K562 (cell line): ENCODE measurements at regions not wholly inside any gene's neighbourhood (a gene's known extent, or its start where the extent isn't known, plus 50 kb on each side); places are given as distances from the start of the nearest gene placed in this dataset.
A peak's percentile ranks its signal among the peaks of the same experiment; 100 is the strongest.

ENCODE experiments used
- ATAC-seq: fragments of 200-7000 bp; cut with Tn5 transposase; 3 replicates; pipeline ENCODE4 v1.9.1; 2020; ENCODE audit warnings: moderate library complexity
- BruUV-seq: library from RNA; stranded (reverse); fragments of 400-500 nt; replicated peaks from 2 replicates; lab custom pipeline; 2021; lab: Mats Ljungman, UMichigan
- CTCF ChIA-PET: fragments of 300-600 bp; formaldehyde crosslinking; extraction: SDS; loops from one replicate; lab custom pipeline; 2021; ENCODE audit warnings: low intra/inter-chr PET ratio; lab: Yijun Ruan, JAX
- POLR2A ChIA-PET: fragments of 300-600, 350-650 bp; sonication (Branson Sonifier 250); formaldehyde crosslinking; extraction: SDS; loops from one replicate; lab custom pipeline; 2021; ENCODE audit warnings: antibody characterized with exemption, inconsistent platforms; lab: Yijun Ruan, JAX
- DNase-seq, 4 experiments: peaks; one replicate each; pipeline versions ENCODE4 v3.0.0 to v3.0.0-alpha.2; 2011 to 2018; ENCODE audit warnings: low spot score in 3 of 4, mixed read lengths in 3 of 4; ENCODE audit errors: extremely low read depth in 1 of 4
- FAIRE-seq: peaks from 2 replicates; lab custom pipeline; 2011; peaks lifted over from hg19 to GRCh38; lab: Jason Lieb, UNC
- H2AFZ ChIP-seq: 2 replicates; pipeline ENCODE4 v1.6.0; 2011; ENCODE audit warnings: low read depth, low read length, control low read depth, inconsistent platforms
- H3K27ac ChIP-seq: fragments of 200-600 bp; 3 replicates; pipeline ENCODE4 v1.8.0; 2011; ENCODE audit warnings: low read depth, mild to moderate bottlenecking, control low read depth, inconsistent platforms, low read length, moderate library complexity, mixed read lengths; ENCODE audit errors: extremely low read depth
- H3K27me3 ChIP-seq, 2 experiments: fragments of 300-600 bp in 1 of 2; 2 replicates in 1 of 2; 3 replicates in 1 of 2; pipeline versions ENCODE4 v1.6.0 to v1.8.0; 2011; ENCODE audit warnings: inconsistent platforms in 2 of 2, low read length in 2 of 2, mild to moderate bottlenecking in 1 of 2, mixed read lengths in 1 of 2, moderate library complexity in 1 of 2; ENCODE audit not compliant: control insufficient read depth in 2 of 2, insufficient read depth in 2 of 2
- H3K36me3 ChIP-seq: fragments of 300-600 bp; 3 replicates; pipeline ENCODE4 v1.8.0; 2011; ENCODE audit warnings: mild to moderate bottlenecking, low read length, inconsistent platforms; ENCODE audit not compliant: control insufficient read depth, insufficient read depth
- H3K4me1 ChIP-seq, 2 experiments: fragments of 200-600 bp in 1 of 2; replicated peaks in 1 of 2; 2 replicates in 1 of 2; 3 replicates in 1 of 2; pipeline versions ENCODE4 v1.5.1 to v1.8.0; 2011; ENCODE audit warnings: inconsistent platforms in 2 of 2, low read length in 2 of 2, mild to moderate bottlenecking in 1 of 2, mixed read lengths in 1 of 2, moderate library complexity in 1 of 2; ENCODE audit not compliant: control insufficient read depth in 2 of 2, insufficient read depth in 2 of 2
- H3K4me2 ChIP-seq: 2 replicates; pipeline ENCODE4 v1.6.1; 2011; ENCODE audit warnings: low read length, control low read depth, inconsistent platforms, mixed read lengths; ENCODE audit not compliant: insufficient read depth
- H3K4me3 ChIP-seq: fragments of 200-600 bp; sonication (generic), shearing (Covaris generic); 2 replicates; pipeline ENCODE4 v1.5.1; 2016; ENCODE audit warnings: control low read depth, inconsistent platforms
- H3K79me2 ChIP-seq: fragments of 200-600 bp; 3 replicates; pipeline ENCODE4 v1.8.0; 2011; ENCODE audit warnings: low read length, inconsistent platforms; ENCODE audit not compliant: control insufficient read depth, insufficient read depth
- H3K9ac ChIP-seq, 2 experiments: 2 replicates each; pipeline versions ENCODE4 v1.6.0 to v1.6.1; 2011; ENCODE audit warnings: low read depth in 2 of 2, low read length in 2 of 2, control low read depth in 1 of 2, inconsistent platforms in 1 of 2, mild to moderate bottlenecking in 1 of 2, mixed read lengths in 1 of 2; ENCODE audit not compliant: insufficient read depth in 1 of 2
- H3K9me1 ChIP-seq: one replicate; pipeline ENCODE4 v1.6.0; 2011; ENCODE audit warnings: inconsistent platforms, mild to moderate bottlenecking, low read length, moderate library complexity; ENCODE audit not compliant: control insufficient read depth, insufficient read depth
- H3K9me3 ChIP-seq: replicated peaks from 2 replicates; pipeline ENCODE4 v1.5.1; 2011; ENCODE audit warnings: low read depth, low read length, inconsistent platforms; ENCODE audit not compliant: control insufficient read depth, insufficient read depth
- H4K20me1 ChIP-seq: replicated peaks from 2 replicates; pipeline ENCODE4 v1.6.1; 2011; ENCODE audit warnings: low read length, inconsistent platforms, mixed read lengths; ENCODE audit not compliant: control insufficient read depth, insufficient read depth
- CBFB ChIP-seq: sonication (generic); formaldehyde crosslinking; IDR thresholded peaks from 2 replicates; pipeline ENCODE4 v1.4.0; 2020; ENCODE audit warnings: mild to moderate bottlenecking, missing genetic modification reagents
- CTCF ChIP-seq, 3 experiments: IDR thresholded peaks in 2 of 3; conservative IDR thresholded peaks in 1 of 3; 2 replicates each; pipeline ENCODE4 v1.5.1; 2011 to 2012; ENCODE audit warnings: low read length in 3 of 3, mild to moderate bottlenecking in 3 of 3, control low read depth in 2 of 3, improper control_type of control experiment in 1 of 3, inconsistent platforms in 1 of 3, low read depth in 1 of 3, mixed read lengths in 1 of 3, moderate library complexity in 1 of 3; ENCODE audit not compliant: insufficient read depth in 2 of 3
- HEY1 ChIP-seq: fragments of 250-450 bp; sonication (Bioruptor Pico); IDR thresholded peaks from 2 replicates; pipeline ENCODE4 v1.5.0; 2020; ENCODE audit warnings: mild to moderate bottlenecking, moderate library complexity, borderline replicate concordance
- TEAD1 ChIP-seq, 2 experiments: fragments of 450-650 bp in 1 of 2; sonication (generic) in 1 of 2; formaldehyde crosslinking; IDR thresholded peaks; 2 replicates each; pipeline versions ENCODE4 v1.4.0 to v1.8.0; 2020 to 2022; ENCODE audit warnings: mild to moderate bottlenecking in 2 of 2, missing genetic modification reagents in 1 of 2
- ZNF609 ChIP-seq: sonication (generic); formaldehyde crosslinking; IDR thresholded peaks from 2 replicates; pipeline ENCODE4 v1.8.1; 2023; ENCODE audit warnings: missing genetic modification reagents, mild to moderate bottlenecking, borderline replicate concordance
- ZNF740 ChIP-seq, 3 experiments: fragments of 200-800 bp in 1 of 3; sonication (Bioruptor generic) in 1 of 3; sonication (generic) in 1 of 3; formaldehyde crosslinking in 1 of 3; IDR thresholded peaks; 2 replicates each; pipeline versions ENCODE4 v1.6.1 to v1.8.0; 2016 to 2022; ENCODE audit warnings: mild to moderate bottlenecking in 2 of 3, missing compliant biosample characterization in 2 of 3, missing genetic modification characterization in 2 of 3, missing genetic modification reagents in 1 of 3
- ZNF785 ChIP-seq: fragments of 250-450 bp; sonication (Bioruptor Pico); IDR thresholded peaks from 2 replicates; pipeline ENCODE4 v1.4.0; 2020; ENCODE audit warnings: mild to moderate bottlenecking
- WGBS: fragments of 100-300 bp; shearing (Covaris generic); methylation state at CpG from one replicate; pipeline ENCODE4 v1.1.6; 2016; ENCODE audit warnings: low coverage, mixed read lengths; ENCODE audit not compliant: insufficient coverage; ENCODE audit errors: missing lambda C conversion rate; 5-methylcytosine and 5-hydroxymethylcytosine counted together
- in situ Hi-C: fragments of 300-500 bp; cut with MboI; formaldehyde crosslinking; loops from 4 replicates; pipeline ENCODE4 v1.15.0; 2018; ENCODE audit warnings: inconsistent platforms, mixed read lengths
- intact Hi-C: fragments of 100-400 bp; cut with micrococcal nuclease; formaldehyde crosslinking; loops from 2 replicates; pipeline ENCODE4 v1.14.2; 2022

GRCh38 chr6:14464055-14464454, 346.5 kb downstream of the CD83 start (continued):
- TF ChIP-seq ZNF740 (CRISPR knock-in tag; IDR thresholded peaks at IDR 0.05) (0 out of 2 replicates have a peak, but pooled peaks have one; percentile 38), ZNF740 (tag; IDR thresholded peaks at IDR 0.05) (peak in 1 of 2 experiments; percentile 52; a peak in 1 of 4 replicates)

GRCh38 chr6:14464716-14465115, 347.1 kb downstream of the CD83 start:
- POLR2A ChIA-PET, result interaction anchor here (0.6 to 2.7 kb wide), 3 partner anchors 9 to 464 kb away, joined by 3 to 10 read pairs (median 7); no protein-coding TSS in a partner anchor
- no peak overlapping the region for H2AFZ ChIP-seq
- WGBS, result 86% methylated on average over 2 of the region's 2 CpGs
- no peaks in the 10 kb centered on the region for H4K20me1 ChIP-seq
- FAIRE-seq (no peak), ATAC-seq (no peak), DNase-seq (no peak)
- intact Hi-C loops, result no loop called here
- no peak overlapping the region for H3K4me3 ChIP-seq
- BruUV-seq, result no TSS peak
- no peak for TF ChIP-seq HEY1 (CRISPR knock-in tag)
- no peak for TF ChIP-seq CBFB (CRISPR knock-in tag)
- no peak for TF ChIP-seq ZNF785 (CRISPR knock-in tag)
- no peak for TF ChIP-seq TEAD1 (CRISPR knock-in tag; IDR thresholded peaks at IDR 0.05)
- no peak for TF ChIP-seq ZNF609 (CRISPR knock-in tag)
- no peak for TF ChIP-seq CTCF (IDR thresholded peaks at IDR 0.05 in 2 of 3, conservative IDR thresholded peaks at IDR 0.05 in 1 of 3; ENCODE audit: insufficient read depth in 2 of 3, low read depth in 1 of 3, low read length in 3 of 3)
- no peaks in the 10 kb centered on the region for H3K9me3 ChIP-seq
- no peak overlapping the region for H3K9ac ChIP-seq
- H3K4me1 ChIP-seq, result peaks cover 3 to 13% of the 10 kb centered on the region in 2 experiments; a peak in 3 of 5 replicates
- no peaks in the 10 kb centered on the region for H3K79me2 ChIP-seq
- H3K36me3 ChIP-seq, result no peaks in the 10 kb centered on the region
- no peaks in the 10 kb centered on the region for H3K27me3 ChIP-seq
- CTCF ChIA-PET, result no interaction called here
- H3K9me1 ChIP-seq, result no peaks in the 10 kb centered on the region
- H3K4me2 ChIP-seq, result no peak overlapping the region
- no peak overlapping the region for H3K27ac ChIP-seq
- in situ Hi-C loops, result no loop called here
